Activated T-helper 9 cell treated with anti-CD3 and anti-CD28 coated beads, Interleukin-2, amount 50 U/mL, for 16 hours (primary cell): ENCODE measurements at regions not wholly inside any gene's neighbourhood (a gene's known extent, or its start where the extent isn't known, plus 50 kb on each side); places are given as distances from the start of the nearest gene placed in this dataset.
"Not testable (repeated sequence)": the region's sequence is repeated elsewhere in the genome, so short reads cannot be mapped to it uniquely, and the experiment has no call there.

Experiments used
- DNase-seq: peaks from one replicate; pipeline ENCODE4 v3.0.0-alpha.2; 2020; ENCODE audit warnings: low read depth

DNA sequence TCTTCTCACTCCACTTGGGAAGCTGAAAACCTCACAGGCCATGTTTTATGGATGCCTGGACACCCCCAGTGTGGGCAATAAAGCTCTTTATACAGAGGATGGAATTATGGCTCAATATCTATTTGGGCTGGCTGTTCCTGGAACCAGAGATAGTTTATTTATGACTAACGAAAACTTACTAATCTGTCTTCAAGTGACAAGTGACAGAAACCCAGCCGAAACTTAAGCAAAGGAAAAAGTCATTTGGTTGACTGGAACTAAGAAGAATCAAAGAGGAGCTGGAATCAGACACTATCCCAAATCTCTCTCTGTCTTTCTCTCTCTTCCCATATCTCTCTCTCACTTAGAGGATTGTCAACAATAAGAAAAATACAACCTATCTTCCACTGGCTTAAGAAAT is 78.3 kb upstream of the CDK6 start:
- DNase-seq, result no peak

- no peak for DNase-seq
Observed at GRCh38 chr7:92913849-92914248, 77.5 kb upstream of the CDK6 start.

DNA sequence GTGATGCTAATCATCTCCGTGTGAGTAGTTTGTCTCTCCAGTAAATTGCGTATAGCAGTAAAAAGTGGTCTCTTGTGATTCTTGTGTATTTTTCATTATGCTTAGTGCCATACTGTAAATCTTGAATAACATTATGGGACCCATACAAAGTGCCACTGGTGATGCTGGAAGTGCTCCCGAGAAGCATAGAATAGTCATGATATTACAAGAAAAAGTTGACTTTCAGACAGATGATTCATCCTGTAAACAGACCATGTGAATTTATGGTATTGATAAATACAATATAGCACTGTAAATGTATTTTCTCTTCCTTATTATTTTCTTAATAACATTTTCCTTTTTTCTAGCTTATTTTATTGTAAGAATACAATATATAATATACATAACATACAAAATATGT is 74.6 kb upstream of the CDK6 start:
- no peak for DNase-seq

- DNase-seq, result no peak
Observed at GRCh38 chr7:92909686-92910475, 73.5 kb upstream of the CDK6 start.

GRCh38 chr7:92904244-92905131 is 68.1 kb upstream of the CDK6 start:
- peak; percentile 82 for DNase-seq

- no peak for DNase-seq
Observed at GRCh38 chr7:92898798-92899197, 62.4 kb upstream of the CDK6 start.

DNA sequence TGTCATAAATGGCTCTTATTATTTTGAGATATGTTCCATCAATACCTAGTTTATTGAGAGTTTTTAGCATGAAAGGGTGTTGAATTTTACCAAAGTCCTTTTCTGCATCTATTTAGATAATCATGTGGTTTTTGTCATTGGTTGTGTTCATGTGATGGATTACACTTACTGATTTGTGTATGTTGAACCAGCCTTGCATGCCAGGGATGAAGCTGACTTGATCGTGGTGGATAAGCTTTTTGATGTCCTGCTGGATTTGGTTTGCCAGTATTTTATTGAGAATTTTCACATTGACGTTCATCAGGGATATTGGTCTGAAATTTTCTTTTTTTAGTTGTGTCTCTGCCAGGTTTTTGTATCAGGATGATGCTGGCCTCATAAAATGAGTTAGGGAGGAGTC is 58.5 kb upstream of the CDK6 start:
- DNase-seq, result not testable (repeated sequence)

DNA sequence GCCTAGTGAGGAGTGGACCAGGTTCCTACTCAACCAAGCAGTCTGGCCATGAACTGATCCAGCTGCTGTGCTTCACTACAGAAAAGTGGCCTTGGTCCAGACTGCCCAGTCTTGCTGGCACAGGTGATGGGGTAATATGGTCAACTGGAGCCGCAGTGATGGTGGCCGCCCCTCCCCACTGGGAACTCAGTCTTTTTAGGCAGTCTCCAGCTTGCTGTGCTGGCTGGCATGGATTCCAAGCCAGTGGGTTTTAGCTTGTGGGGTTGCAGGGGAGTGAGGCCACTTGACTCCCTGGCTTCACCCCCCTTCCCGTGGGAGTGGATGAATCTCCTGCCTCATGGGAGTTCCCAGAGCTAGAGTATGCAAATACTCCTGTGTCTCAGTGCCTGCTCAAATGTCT is 52.7 kb upstream of the CDK6 start:
- no peak for DNase-seq
